GM13977 (cell line): ENCODE measurements at regions not wholly inside any gene's neighbourhood (a gene's known extent, or its start where the extent isn't known, plus 50 kb on each side); places are given as distances from the start of the nearest gene placed in this dataset.
"Not testable (repeated sequence)": the region's sequence is repeated elsewhere in the genome, so short reads cannot be mapped to it uniquely, and the experiment has no call there.

Source experiments
- DNase-seq: peaks from one replicate; pipeline ENCODE4 v3.0.0; 2012; ENCODE audit warnings: low spot score
- in situ Hi-C: fragments of 300-500 bp; cut with MboI; formaldehyde crosslinking; loops from one replicate; pipeline ENCODE4 v1.12.0; 2022; ENCODE audit warnings: low sequenced_read_pairs, low pct_unique_long_range_greater_than_20kb, mixed read lengths, inconsistent platforms; ENCODE audit not compliant: unreplicated experiment
- TF ChIP-seq, protein P1 (sequence below): IDR thresholded peaks from 2 replicates; pipeline ENCODE4 v1.5.1; 2012; ENCODE audit warnings: mild to moderate bottlenecking, control low read depth; ENCODE audit not compliant: insufficient read depth; ENCODE audit errors: extremely low read depth, missing control alignments

DNA sequence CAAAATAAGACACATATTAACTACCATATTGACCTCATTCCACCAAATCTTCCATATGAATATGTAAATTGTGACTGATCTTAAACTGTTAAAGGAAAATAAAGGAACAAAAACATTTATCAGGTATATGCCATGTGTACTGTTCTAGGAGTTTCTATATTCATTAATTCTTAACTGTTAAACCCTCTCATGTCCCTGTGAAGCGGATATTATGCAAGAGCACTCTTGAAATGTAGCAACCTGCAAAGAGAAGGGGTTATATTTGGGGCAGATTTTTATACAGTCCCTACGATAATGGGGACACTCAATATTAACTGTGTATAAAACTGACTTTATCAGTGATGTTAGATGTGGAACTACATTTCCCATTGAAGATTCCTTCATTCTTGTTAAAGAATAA lies 184.9 kb upstream of the OR13F1 start:
- no peak for DNase-seq
- TF ChIP-seq, protein P1, sequence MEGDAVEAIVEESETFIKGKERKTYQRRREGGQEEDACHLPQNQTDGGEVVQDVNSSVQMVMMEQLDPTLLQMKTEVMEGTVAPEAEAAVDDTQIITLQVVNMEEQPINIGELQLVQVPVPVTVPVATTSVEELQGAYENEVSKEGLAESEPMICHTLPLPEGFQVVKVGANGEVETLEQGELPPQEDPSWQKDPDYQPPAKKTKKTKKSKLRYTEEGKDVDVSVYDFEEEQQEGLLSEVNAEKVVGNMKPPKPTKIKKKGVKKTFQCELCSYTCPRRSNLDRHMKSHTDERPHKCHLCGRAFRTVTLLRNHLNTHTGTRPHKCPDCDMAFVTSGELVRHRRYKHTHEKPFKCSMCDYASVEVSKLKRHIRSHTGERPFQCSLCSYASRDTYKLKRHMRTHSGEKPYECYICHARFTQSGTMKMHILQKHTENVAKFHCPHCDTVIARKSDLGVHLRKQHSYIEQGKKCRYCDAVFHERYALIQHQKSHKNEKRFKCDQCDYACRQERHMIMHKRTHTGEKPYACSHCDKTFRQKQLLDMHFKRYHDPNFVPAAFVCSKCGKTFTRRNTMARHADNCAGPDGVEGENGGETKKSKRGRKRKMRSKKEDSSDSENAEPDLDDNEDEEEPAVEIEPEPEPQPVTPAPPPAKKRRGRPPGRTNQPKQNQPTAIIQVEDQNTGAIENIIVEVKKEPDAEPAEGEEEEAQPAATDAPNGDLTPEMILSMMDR = no peak
- in situ Hi-C loops = no loop called here

DNA sequence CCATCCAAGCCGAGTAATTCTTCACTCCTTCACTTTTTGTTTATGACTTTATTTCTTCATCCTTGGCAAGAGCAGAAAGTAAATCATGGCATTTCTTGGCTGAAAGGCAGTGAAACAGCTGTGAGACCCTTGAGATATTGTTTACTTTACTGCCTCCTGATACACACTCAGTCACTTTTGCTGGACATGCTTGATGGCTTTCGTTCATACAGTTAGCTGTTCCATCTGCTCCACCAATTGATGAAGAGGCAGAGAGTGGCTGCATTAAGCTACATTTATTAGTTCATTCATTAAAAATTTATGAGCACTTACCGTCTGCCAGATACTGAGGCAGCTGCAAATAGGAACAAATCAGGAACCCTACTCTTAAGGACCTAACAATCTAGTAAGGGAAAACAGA lies 184.4 kb upstream of the OR13F1 start:
- in situ Hi-C loops = no loop called here
- TF ChIP-seq, protein P1 = no peak
- no peak for DNase-seq

DNA sequence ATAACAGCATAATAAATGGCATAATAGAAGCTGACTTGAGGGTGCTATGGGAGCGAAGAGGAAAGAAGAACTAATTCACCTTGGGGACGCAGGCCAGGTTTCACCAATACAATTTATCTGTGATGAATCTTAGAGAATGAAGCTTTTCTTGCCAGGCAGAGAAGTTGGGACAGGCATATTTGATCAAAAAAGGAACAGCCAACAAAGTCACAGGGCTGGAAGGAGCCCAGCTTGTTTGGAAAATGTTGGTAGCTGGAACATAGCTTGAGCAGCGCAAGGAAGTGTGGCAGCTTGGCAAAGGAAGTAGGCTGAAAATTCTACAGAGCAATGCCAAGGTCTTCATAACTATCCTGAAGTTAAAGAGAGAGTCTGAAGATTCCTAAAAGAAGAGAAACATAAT lies 181.5 kb upstream of the OR13F1 start:
- in situ Hi-C loops = no loop called here
- no peak for DNase-seq
- TF ChIP-seq, protein P1 = no peak

DNA sequence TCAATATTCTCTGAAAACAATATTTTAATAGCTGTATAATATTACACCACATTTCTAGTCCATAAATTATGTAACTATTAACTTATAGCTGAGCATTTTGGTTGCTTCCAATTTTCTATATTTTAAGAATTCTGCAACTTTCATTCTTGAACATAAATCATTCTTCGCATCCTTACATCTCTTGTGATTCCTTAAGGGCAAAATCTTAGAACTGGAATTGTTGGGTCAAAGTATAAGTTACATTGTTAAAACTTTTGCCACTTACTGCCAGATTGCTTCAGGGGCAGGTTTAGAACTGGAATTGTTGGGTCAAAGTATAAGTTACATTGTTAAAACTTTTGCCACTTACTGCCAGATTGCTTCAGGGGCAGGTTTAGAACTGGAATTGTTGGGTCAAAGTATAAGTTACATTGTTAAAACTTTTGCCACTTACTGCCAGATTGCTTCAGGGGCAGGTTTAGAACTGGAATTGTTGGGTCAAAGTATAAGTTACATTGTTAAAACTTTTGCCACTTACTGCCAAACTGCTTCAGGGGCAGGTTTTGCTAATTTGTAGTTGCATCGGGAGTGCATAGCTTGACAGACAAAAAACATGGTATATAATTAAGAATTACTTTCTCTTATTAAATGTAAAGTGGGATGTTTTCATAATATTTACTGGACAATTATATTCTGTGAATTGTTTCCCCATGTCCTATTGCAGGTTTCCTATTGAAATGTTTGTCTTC lies 179.9 kb upstream of the OR13F1 start:
- in situ Hi-C loops, DNase-seq: not testable (repeated sequence)

DNA sequence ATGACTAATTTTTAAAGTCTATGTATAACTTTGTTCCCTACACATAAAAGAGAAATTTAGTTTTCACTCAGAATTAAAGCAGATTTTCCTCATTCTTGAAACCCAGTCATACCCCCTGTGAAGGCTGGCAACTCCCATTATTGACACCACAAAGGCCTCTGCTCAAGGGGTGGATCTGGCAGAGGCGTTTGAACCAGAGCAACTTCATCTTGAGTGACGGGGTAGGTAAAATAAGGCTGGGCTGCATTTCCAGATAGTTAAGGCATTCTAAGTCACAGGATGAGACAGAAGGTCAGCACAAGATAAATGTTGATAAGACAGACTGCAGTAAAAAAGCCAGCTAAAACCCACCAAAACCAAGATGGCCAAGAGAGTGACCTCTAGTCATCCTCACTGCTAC lies 177.2 kb upstream of the OR13F1 start:
- TF ChIP-seq, protein P1 = no peak
- in situ Hi-C loops = no loop called here
- DNase-seq = no peak

DNA sequence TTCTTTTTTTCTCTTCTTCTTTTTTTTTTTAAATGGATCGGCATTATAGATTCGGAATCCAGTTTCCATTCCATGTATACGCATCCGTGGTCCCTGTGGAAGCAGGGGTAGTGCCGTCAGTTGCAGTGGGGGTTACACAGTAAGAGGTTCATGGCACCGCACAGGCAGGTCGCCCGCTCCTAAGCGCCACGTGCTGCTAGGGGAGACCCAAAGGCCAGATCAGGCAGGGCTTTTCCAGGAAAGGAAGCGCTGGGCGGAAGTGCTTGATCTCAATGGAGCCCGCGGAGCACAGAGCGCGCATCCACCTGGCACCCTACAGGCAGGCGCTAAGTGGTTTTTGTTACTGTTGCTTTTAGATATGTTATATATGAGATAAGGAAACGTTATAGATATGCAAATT lies 174.8 kb upstream of the OR13F1 start:
- DNase-seq = no peak
- TF ChIP-seq, protein P1 = no peak
- in situ Hi-C loops = no loop called here

DNA sequence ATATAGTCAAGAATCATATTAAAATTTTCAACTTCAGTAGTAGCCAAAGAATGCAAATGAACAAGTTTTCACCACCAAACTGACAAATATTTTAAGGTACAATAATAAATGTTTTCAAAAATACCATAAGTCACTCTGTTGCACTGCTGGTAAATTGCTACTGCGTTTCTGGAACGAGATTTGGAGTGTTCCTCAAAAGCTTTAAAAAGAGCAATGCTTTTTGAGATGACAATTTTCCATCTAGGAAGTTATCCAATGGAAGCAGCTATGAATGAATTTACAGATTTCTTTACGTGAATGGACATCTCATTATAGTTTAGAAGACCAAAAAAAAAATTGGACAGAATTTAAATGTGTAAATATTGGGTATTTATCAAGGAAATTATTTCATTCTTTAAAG lies 173.2 kb upstream of the OR13F1 start:
- in situ Hi-C loops = no loop called here
- TF ChIP-seq, protein P1 = no peak
- no peak for DNase-seq
